HG03565 (cell line): ENCODE measurements at regions not wholly inside any gene's neighbourhood (a gene's known extent, or its start where the extent isn't known, plus 50 kb on each side); places are given as distances from the start of the nearest gene placed in this dataset.
A peak's percentile ranks its signal among the peaks of the same experiment; 100 is the strongest.
"Not testable (repeated sequence)": the region's sequence is repeated elsewhere in the genome, so short reads cannot be mapped to it uniquely, and the experiment has no call there.

Experiments used
- ATAC-seq: cut with Tn5 transposase; IDR thresholded peaks from one replicate; pipeline ENCODE4 v1.9.1; 2021; ENCODE audit warnings: mild to moderate bottlenecking, moderate library complexity; ENCODE audit not compliant: unreplicated experiment

DNA sequence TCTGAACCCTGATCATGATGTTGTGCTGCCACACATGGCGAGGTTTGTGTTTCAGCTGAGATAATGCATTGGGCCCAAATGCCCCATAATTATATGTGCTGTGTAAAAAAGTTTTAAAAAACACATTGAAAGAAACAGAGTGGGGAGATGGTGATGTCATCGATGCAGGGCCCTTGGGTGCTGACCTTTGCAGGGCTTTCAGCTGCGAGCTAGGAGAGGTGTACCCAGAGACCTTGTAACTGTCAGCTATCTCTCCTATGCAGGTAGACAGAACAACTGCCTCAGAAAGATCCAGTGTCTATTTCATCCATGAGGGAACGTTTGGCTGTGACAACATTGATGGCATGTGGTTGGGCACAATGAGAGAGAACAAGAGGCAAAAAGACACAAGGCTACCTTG, 286.9 kb upstream of the CELF4 start:
- no peak for ATAC-seq

DNA sequence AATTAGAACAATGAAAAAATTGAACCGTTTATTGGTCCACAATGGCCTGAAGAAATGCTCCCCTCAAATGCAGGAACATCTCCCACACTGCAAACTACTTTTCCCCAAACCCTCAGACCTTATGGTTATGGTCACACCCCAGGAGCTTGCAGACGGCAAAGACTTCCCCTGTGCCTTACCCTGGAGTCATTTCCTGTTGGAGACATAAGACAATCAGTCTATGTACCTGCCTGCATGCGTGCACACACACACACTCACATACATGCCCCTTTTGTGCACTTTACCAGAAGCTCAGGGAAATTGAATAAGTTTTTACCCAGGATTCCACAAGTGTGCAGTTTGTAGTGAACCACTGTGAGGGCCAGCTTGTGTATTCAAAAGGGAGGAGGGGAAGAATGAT, 281.9 kb upstream of the CELF4 start:
- no peak for ATAC-seq

GRCh38 chr18:37846996-37847395, 281.4 kb upstream of the CELF4 start:
- ATAC-seq, result no peak

GRCh38 chr18:37845498-37845897, 279.9 kb upstream of the CELF4 start:
- no peak for ATAC-seq

DNA sequence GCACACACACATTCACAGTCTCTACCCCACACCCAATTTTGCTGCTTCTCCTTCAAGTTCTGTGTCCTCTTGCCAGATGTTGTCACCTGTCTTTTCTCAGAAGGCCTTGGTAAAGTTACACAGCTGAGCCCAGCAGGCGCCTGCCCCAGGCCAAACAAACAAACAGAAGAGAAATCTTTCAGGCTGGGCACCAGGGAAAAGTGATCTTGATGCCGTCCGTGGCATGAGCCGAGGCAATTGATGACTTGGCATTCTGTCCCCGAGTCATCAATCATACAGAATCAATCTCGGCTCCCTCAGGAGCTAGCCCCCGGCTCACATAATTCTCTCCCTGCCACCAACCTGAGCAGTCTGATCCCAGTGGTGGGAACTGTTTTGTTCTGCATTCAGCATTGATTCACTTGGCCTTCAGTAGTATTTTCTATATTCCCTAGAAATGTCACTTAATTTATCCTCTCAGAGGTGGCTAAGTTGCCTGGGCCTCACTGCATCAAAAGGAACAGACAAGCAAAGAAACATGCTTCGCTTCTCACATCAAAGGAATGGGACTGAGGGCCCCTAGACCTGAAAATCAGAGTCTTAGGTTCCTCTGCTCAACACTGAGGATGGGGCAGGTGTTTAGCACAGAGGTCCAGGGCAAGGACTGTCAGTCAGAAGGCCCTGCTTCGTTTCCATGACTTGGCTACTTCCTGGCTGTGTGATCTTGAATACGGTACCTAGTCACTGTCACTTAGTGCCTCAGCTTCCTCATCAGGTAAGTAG, 278.8 kb upstream of the CELF4 start:
- no peak for ATAC-seq

GRCh38 chr18:37838083-37838482, 272.5 kb upstream of the CELF4 start:
- ATAC-seq, result no peak

GRCh38 chr18:37836071-37836970, 270.7 kb upstream of the CELF4 start:
- ATAC-seq, result no peak

- not testable (repeated sequence) for ATAC-seq
These were observed 266.6 kb upstream of the CELF4 start for GRCh38 chr18:37832010-37832695.

DNA sequence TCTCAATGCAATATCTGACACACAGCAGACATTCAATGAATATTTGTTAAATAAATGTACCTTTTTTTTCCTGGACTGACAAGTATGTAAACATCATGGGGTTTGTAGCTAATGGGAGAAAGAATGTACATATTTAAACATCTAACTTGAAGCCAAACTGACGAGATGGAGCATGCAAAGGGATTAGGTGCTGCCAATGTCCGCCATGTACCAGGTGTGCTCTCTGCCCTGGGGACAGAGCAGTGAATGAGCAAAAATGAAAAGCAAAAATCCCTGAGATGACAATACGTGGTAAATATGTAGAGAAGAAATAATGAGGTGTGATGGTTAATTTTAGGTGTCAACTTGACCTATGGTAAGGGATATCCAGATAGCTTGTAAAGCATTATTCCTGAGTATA, 247.4 kb upstream of the CELF4 start:
- ATAC-seq, result no peak

GRCh38 chr18:37805773-37806404, 240.3 kb upstream of the CELF4 start:
- ATAC-seq, result no peak

DNA sequence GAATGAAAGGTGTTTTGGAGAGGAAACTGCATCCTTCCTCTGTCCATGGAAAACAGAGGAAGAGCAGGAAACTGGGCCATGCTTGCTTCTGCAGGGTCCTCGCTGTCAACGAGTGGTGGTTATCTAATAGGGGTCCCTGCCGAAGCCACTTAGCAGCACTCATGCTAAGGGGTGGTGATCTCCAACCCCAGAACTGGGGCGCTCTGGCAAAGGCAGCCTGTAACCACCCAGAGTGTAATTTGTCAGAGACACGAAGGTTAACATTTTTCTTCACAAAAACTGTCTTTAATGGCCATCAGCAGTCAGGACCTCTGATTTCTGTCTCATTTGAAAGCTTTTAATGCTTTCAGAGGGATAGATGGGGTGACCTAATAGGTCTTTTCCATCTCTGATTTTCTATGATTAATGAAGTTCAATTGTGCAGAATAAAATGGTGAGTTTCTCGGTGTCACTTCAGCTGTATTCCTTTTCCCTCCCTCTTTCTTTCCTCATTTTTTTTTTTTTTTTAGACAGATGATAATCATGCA, 231.3 kb upstream of the CELF4 start:
- no peak for ATAC-seq

DNA sequence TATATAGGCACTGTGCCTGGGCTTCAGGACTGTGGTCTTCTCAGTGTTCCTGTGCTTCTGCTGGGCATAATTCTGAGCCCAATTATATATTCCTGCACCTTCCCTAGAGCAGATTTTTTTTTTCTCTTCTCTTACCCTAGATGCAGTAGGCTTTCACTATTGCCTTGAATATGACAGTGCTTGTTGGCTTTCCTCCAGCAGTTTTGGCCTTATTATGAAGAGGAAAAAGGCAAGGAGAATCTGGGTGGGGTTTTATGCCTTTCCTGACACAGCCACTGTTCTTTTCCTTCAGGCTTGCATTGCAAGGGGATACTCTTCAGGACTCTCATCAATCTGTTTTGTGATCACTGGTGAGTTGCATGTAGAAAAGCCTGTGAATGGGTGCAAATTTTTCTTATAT, 221.9 kb upstream of the CELF4 start:
- ATAC-seq, result no peak

- no peak for ATAC-seq
These were observed 218.2 kb upstream of the CELF4 start for GRCh38 chr18:37783771-37784170.

DNA sequence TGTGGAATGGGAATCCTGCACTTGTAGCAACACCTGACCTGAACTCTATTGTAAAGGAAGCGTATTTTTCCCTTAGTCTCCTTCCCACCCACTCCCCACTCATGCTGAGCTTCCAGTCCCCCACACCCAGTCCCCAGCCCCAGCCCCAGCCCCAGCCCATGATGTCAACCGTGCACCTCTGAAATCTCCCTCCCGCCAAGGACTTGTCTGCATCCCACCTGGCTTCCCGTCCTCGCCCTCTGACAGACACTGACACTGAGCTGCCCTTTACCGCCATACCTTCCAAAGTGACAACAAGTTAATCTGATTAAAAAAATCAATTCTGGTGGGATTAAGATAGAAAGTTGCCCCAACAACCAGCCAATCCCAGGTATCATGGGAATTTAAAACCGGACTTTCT, 213.6 kb upstream of the CELF4 start:
- no peak for ATAC-seq

DNA sequence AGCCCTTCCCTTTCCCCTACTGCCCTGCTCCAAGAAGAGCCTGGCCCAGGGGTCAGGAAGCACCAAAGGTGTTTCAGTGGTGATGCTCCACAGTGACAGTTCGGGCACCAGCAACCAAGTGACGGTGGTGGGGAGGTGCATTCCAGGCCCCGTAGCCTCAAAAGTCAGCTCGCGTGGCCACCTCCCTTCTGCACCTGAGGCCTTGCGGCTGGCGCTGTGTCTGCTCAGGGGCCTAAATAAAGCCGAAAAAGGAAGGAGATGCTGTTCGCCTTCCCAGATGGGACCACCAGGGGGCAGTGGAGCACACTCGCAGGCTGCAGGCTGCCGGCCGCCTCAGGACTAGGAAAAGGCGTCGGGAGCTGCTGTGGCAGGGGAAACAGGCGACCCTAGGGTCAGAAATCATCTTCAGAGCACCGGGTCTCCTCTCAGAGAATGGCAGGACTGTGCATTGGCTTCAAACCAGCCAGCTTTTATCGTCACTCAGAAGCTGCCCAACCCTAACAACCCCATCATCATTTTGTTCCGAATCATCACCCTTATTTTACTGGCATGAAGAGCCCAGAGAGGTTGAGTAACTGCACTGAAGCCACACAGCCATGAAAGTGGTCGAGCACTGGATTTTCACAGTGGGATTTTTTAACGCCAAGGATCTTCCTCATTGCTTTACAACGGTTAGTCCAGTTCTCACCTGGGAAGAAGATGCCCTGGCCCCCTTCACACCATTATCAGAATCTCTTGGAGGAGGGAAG, 213.0 kb upstream of the CELF4 start:
- ATAC-seq, result peak; percentile 87

DNA sequence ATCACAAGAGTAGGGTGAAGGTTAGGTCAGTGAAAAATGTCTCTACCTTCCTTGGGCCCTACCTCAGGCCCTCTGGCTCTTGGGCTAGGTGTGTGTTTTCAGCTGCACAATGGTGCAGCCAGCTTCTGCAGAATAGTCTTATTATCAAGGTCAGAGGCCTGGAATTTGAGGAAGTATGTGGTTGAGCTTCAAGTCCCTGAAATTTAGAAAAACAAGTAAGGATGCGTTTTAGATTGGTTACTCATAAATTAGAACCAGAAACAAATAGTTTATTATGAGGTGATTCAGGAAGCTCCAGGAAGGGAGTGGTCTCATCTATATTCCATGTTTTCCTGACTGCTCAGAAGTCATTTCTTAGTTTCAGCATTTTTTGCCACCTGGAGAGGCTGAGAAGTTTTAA, 204.2 kb upstream of the CELF4 start:
- ATAC-seq, result no peak

DNA sequence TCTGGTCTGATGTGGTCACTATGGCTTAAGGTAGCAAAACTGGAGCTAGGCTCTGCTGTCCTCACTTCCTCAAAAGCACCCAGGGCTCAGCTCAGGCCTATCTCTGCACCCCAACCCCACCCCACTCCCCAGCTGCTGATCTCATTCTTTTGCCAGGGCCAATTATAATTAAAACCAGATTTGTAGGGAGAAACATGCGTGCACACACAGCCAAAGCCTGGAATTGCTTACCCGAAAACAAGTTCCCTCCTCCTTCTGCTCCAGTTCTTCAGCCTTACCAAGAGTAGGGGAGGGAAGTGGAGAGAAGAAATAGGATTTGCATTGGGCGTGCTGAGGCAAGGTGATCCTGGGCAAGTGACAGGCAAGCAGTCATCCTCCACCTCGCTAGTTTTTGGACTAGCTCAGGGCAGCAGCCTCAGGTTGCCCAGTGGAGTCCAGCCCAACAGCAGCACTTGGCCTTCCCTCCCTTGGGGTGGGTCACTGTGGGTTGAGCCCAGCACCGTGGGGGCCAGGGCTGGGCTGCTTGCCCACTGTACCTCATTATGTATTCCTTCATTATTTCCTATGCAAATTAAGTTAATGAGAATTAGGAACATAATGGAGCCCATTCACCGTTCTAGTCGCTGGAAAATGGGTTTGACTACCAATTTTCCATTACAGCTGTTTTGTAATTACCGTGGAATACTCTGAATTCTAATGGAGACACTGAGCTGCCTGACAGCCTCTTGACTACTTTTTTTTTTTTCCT, 199.1 kb upstream of the CELF4 start:
- no peak for ATAC-seq

GRCh38 chr18:37762076-37762621, 196.6 kb upstream of the CELF4 start:
- no peak for ATAC-seq

GRCh38 chr18:37754141-37754540, 188.5 kb upstream of the CELF4 start:
- ATAC-seq, result no peak
